Ovary (tissue), 3 donors: ENCODE measurements at regions not wholly inside any gene's neighbourhood (a gene's known extent, or its start where the extent isn't known, plus 50 kb on each side); places are given as distances from the start of the nearest gene placed in this dataset.

Source experiments
- CTCF ChIP-seq, 3 donors: fragments of 450-650 bp in 2 of 3; fragments of 200-600 bp in 1 of 3; IDR thresholded peaks; one replicate each; pipeline versions ENCODE4 v1.5.1 to v1.8.0; 2016 to 2022; ENCODE audit warnings: antibody characterized with exemption in 3 of 3, mild to moderate bottlenecking in 1 of 3
- EP300 ChIP-seq: sonication (generic); formaldehyde crosslinking; IDR thresholded peaks from one replicate; pipeline ENCODE4 v1.6.1; 2017; ENCODE audit warnings: antibody characterized with exemption
- POLR2A ChIP-seq: fragments of 450-650 bp; IDR thresholded peaks from one replicate; pipeline ENCODE4 v1.6.1; 2017; ENCODE audit warnings: antibody characterized with exemption, mild to moderate bottlenecking, moderate library complexity
- donor health status: DM: no; HTN: no; CAD: no.

GRCh38 chr5:8270246-8270645 is 401.3 kb downstream of the MTRR start:
- TF ChIP-seq CTCF (IDR thresholded peaks at IDR 0.05) (no peak), POLR2A (no peak), EP300 (no peak)
